Endometrium (tissue), 2 donors: ENCODE measurements at regions not wholly inside any gene's neighbourhood (a gene's known extent, or its start where the extent isn't known, plus 50 kb on each side); places are given as distances from the start of the nearest gene placed in this dataset.
"Not testable (repeated sequence)": the region's sequence is repeated elsewhere in the genome, so short reads cannot be mapped to it uniquely, and the experiment has no call there.

Experiments used
- FAIRE-seq: peaks from 2 replicates; lab custom pipeline; 2012; peaks lifted over from hg19 to GRCh38; lab: Jason Lieb, UNC
- donor health status: control.
- donor health status: control.

- FAIRE-seq = no peak
Measured at GRCh38 chr13:37216331-37216730, 110.9 kb upstream of the CSNK1A1L start.

GRCh38 chr13:37212826-37213225 is 107.4 kb upstream of the CSNK1A1L start:
- FAIRE-seq = no peak

GRCh38 chr13:37211487-37211886 is 106.0 kb upstream of the CSNK1A1L start:
- no peak for FAIRE-seq

GRCh38 chr13:37209621-37210580 is 104.4 kb upstream of the CSNK1A1L start:
- peak; percentile 21 for FAIRE-seq

- no peak for FAIRE-seq
Measured at GRCh38 chr13:37207691-37208451, 102.4 kb upstream of the CSNK1A1L start.

- peak; percentile 89 for FAIRE-seq
Measured at GRCh38 chr13:37202264-37202663, 96.8 kb upstream of the CSNK1A1L start.

GRCh38 chr13:37201081-37201480 is 95.6 kb upstream of the CSNK1A1L start:
- no peak for FAIRE-seq

- FAIRE-seq = no peak
Measured at GRCh38 chr13:37198629-37199028, 93.2 kb upstream of the CSNK1A1L start.

- no peak for FAIRE-seq
Measured at GRCh38 chr13:37195621-37196020, 90.2 kb upstream of the CSNK1A1L start.

GRCh38 chr13:37194428-37194861 is 89.0 kb upstream of the CSNK1A1L start:
- no peak for FAIRE-seq

- no peak for FAIRE-seq
Measured at GRCh38 chr13:37192956-37193355, 87.5 kb upstream of the CSNK1A1L start.

GRCh38 chr13:37187621-37188020 is 82.2 kb upstream of the CSNK1A1L start:
- no peak for FAIRE-seq

- FAIRE-seq = no peak
Measured at GRCh38 chr13:37187105-37187504, 81.6 kb upstream of the CSNK1A1L start.

- no peak for FAIRE-seq
Measured at GRCh38 chr13:37181620-37182019, 76.2 kb upstream of the CSNK1A1L start.

GRCh38 chr13:37179645-37180044 is 74.2 kb upstream of the CSNK1A1L start:
- no peak for FAIRE-seq

- no peak for FAIRE-seq
Measured at GRCh38 chr13:37177125-37177524, 71.7 kb upstream of the CSNK1A1L start.

- no peak for FAIRE-seq
Measured at GRCh38 chr13:37175996-37176395, 70.5 kb upstream of the CSNK1A1L start.

- no peak for FAIRE-seq
Measured at GRCh38 chr13:37173214-37173613, 67.8 kb upstream of the CSNK1A1L start.

GRCh38 chr13:37172226-37172625 is 66.8 kb upstream of the CSNK1A1L start:
- FAIRE-seq = not testable (repeated sequence)

- no peak for FAIRE-seq
Measured at GRCh38 chr13:37168926-37169325, 63.5 kb upstream of the CSNK1A1L start.

- FAIRE-seq = no peak
Measured at GRCh38 chr13:37168151-37168550, 62.7 kb upstream of the CSNK1A1L start.

- no peak for FAIRE-seq
Measured at GRCh38 chr13:37164635-37165034, 59.2 kb upstream of the CSNK1A1L start.

- no peak for FAIRE-seq
Measured at GRCh38 chr13:37163641-37164265, 58.3 kb upstream of the CSNK1A1L start.
